Ovary (tissue), 7 donors: ENCODE measurements at regions not wholly inside any gene's neighbourhood (a gene's known extent, or its start where the extent isn't known, plus 50 kb on each side); places are given as distances from the start of the nearest gene placed in this dataset.

ENCODE experiments used
- DNase-seq, 5 donors: peaks; one replicate each; pipeline ENCODE4 v3.0.0-alpha.2; 2019 to 2020
- H3K27ac ChIP-seq, 2 donors: fragments of 200-600 bp; one replicate each; pipeline versions ENCODE4 v1.5.1 to v1.8.0; 2019 to 2022
- H3K27me3 ChIP-seq: fragments of 200-600 bp; one replicate; pipeline ENCODE4 v1.8.0; 2022
- H3K36me3 ChIP-seq: fragments of 200-600 bp; sonication (generic); one replicate; pipeline ENCODE4 v1.5.1; 2019
- H3K4me1 ChIP-seq: one replicate; pipeline ENCODE4 v1.8.1; 2013; ENCODE audit warnings: mild to moderate bottlenecking, moderate library complexity; ENCODE audit not compliant: insufficient read depth
- H3K4me3 ChIP-seq: fragments of 200-600 bp; sonication (generic); one replicate; pipeline ENCODE4 v1.5.1; 2017
- H3K9me3 ChIP-seq, 2 donors: fragments of 200-600 bp in 1 of 2; sonication (generic) in 1 of 2; one replicate each; pipeline versions ENCODE4 v1.5.1 to v1.8.1; 2013 to 2019; ENCODE audit warnings: mild to moderate bottlenecking in 1 of 2, moderate library complexity in 1 of 2
- CTCF ChIP-seq, 3 donors: fragments of 450-650 bp in 2 of 3; fragments of 200-600 bp in 1 of 3; IDR thresholded peaks; one replicate each; pipeline versions ENCODE4 v1.5.1 to v1.8.0; 2016 to 2022; ENCODE audit warnings: antibody characterized with exemption in 3 of 3, mild to moderate bottlenecking in 1 of 3
- EP300 ChIP-seq: sonication (generic); formaldehyde crosslinking; IDR thresholded peaks from one replicate; pipeline ENCODE4 v1.6.1; 2017; ENCODE audit warnings: antibody characterized with exemption
- POLR2A ChIP-seq: fragments of 450-650 bp; IDR thresholded peaks from one replicate; pipeline ENCODE4 v1.6.1; 2017; ENCODE audit warnings: antibody characterized with exemption, mild to moderate bottlenecking, moderate library complexity
- WGBS, 3 donors: extraction: QIAGEN DNeasy Blood & Tissue Kit in 1 of 3; methylation state at CpG; one replicate each; pipeline versions ENCODE4 v1.1.5 to v1.1.7; 2013 to 2017; 5-methylcytosine and 5-hydroxymethylcytosine counted together
- intact Hi-C, 4 donors: fragments of 100-400 bp; cut with DNase I; formaldehyde crosslinking; loops; one replicate each; pipeline versions ENCODE4 v1.11.0 to v1.15.1; 2022 to 2023
- donor health status: DM: no; HTN: no; CAD: no; lungs with moderate emphysema.
- donor health status: DM: no; HTN: no; CAD: no.
- donor health status: Bipolar disorder and iron deficiency.
- donor health status: DM: no; HTN: no; CAD: no.
- donor health status: DM: yes; HTN: yes; CAD: no.

- Histone ChIP-seq H3K27ac (no peak overlapping the region), H3K4me3 (no peak overlapping the region), H3K36me3 (no peaks in the 10 kb centered on the region), H3K4me1 (no peaks in the 10 kb centered on the region), H3K9me3 (no peaks in the 10 kb centered on the region), H3K27me3 (no peaks in the 10 kb centered on the region)
- 11 to 21% (median 12%) methylated on average over 3 of the region's 3 CpGs for WGBS, 3 donors
- no peak for DNase-seq
- intact Hi-C loops = no loop called here
- TF ChIP-seq CTCF (IDR thresholded peaks at IDR 0.05) = no peak
- TF ChIP-seq POLR2A = no peak
- TF ChIP-seq EP300 = no peak
Observed at GRCh38 chr3:25177041-25177440, 251.0 kb upstream of the RARB start.

GRCh38 chr3:25178672-25179071 lies 249.4 kb upstream of the RARB start:
- Histone ChIP-seq H3K27me3 (no peaks in the 10 kb centered on the region), H3K4me3 (no peak overlapping the region), H3K27ac (no peak overlapping the region), H3K4me1 (no peaks in the 10 kb centered on the region), H3K36me3 (no peaks in the 10 kb centered on the region), H3K9me3 (no peaks in the 10 kb centered on the region)
- no peak for TF ChIP-seq POLR2A
- no peak for DNase-seq
- WGBS, 3 donors = 72 to 82% (median 80%) methylated on average over 4 of the region's 4 CpGs
- intact Hi-C loops = no loop called here

GRCh38 chr3:25181096-25181495 lies 247.0 kb upstream of the RARB start:
- WGBS, 3 donors = 93 to 95% (median 94%) methylated on average over 2 of the region's 2 CpGs
- H3K4me3 ChIP-seq = no peak overlapping the region
- no peaks in the 10 kb centered on the region for H3K9me3 ChIP-seq
- no peaks in the 10 kb centered on the region for H3K27me3 ChIP-seq
- H3K27ac ChIP-seq = no peak overlapping the region
- H3K36me3 ChIP-seq = no peaks in the 10 kb centered on the region
- intact Hi-C loops = no loop called here
- no peaks in the 10 kb centered on the region for H3K4me1 ChIP-seq
- no peak for DNase-seq
- TF ChIP-seq EP300 (no peak), CTCF (IDR thresholded peaks at IDR 0.05) (no peak), POLR2A (no peak)

GRCh38 chr3:25182794-25183193 lies 245.3 kb upstream of the RARB start:
- no peaks in the 10 kb centered on the region for H3K27me3 ChIP-seq
- no peak overlapping the region for H3K4me3 ChIP-seq
- DNase-seq = no peak
- no peaks in the 10 kb centered on the region for H3K36me3 ChIP-seq
- no peaks in the 10 kb centered on the region for H3K9me3 ChIP-seq
- no peaks in the 10 kb centered on the region for H3K4me1 ChIP-seq
- no peak for TF ChIP-seq POLR2A
- TF ChIP-seq CTCF (IDR thresholded peaks at IDR 0.05) = no peak
- TF ChIP-seq EP300 = no peak
- WGBS, 3 donors = 59 to 65% (median 63%) methylated on average over 3 of the region's 3 CpGs
- intact Hi-C loops = no loop called here
- no peak overlapping the region for H3K27ac ChIP-seq

- H3K27me3 ChIP-seq = no peaks in the 10 kb centered on the region
- TF ChIP-seq CTCF (IDR thresholded peaks at IDR 0.05) (no peak), POLR2A (no peak), EP300 (no peak)
- no peak for DNase-seq
- intact Hi-C loops = no loop called here
- H3K36me3 ChIP-seq = no peaks in the 10 kb centered on the region
- 89 to 92% (median 91%) methylated on average over 4 of the region's 4 CpGs for WGBS, 3 donors
- no peaks in the 10 kb centered on the region for H3K9me3 ChIP-seq
- H3K4me3 ChIP-seq = no peak overlapping the region
- no peak overlapping the region for H3K27ac ChIP-seq
- H3K4me1 ChIP-seq = no peaks in the 10 kb centered on the region
Observed at GRCh38 chr3:25184641-25185250, 243.3 kb upstream of the RARB start.
